Tibial nerve (tissue), 4 donors: ENCODE measurements at regions not wholly inside any gene's neighbourhood (a gene's known extent, or its start where the extent isn't known, plus 50 kb on each side); places are given as distances from the start of the nearest gene placed in this dataset.

ENCODE experiments used
- CTCF ChIP-seq, 5 experiments: fragments of 200-600 bp in 3 of 5; fragments of 450-650 bp in 2 of 5; sonication (generic) in 3 of 5; IDR thresholded peaks; one replicate each; pipeline ENCODE4 v1.5.1; 2016 to 2019; ENCODE audit warnings: antibody characterized with exemption in 5 of 5, mild to moderate bottlenecking in 3 of 5, moderate library complexity in 2 of 5
- EP300 ChIP-seq, 2 donors: sonication (generic); formaldehyde crosslinking; IDR thresholded peaks; one replicate each; pipeline ENCODE4 v1.6.1; 2017; ENCODE audit warnings: antibody characterized with exemption in 2 of 2, mild to moderate bottlenecking in 1 of 2
- POLR2A ChIP-seq, 2 donors: fragments of 450-650 bp; IDR thresholded peaks; one replicate each; pipeline ENCODE4 v1.6.1; 2017; ENCODE audit warnings: antibody characterized with exemption in 2 of 2, mild to moderate bottlenecking in 2 of 2, moderate library complexity in 2 of 2

GRCh38 chr14:46034305-46034704 lies 617.3 kb downstream of the RPL10L start:
- no peak for TF ChIP-seq POLR2A (IDR thresholded peaks at IDR 0.05)
- TF ChIP-seq CTCF (IDR thresholded peaks at IDR 0.05), result no peak
- TF ChIP-seq EP300 (IDR thresholded peaks at IDR 0.05), result no peak
